ENCODE measurements at regions not wholly inside any gene's neighbourhood (a gene's known extent, or its start where the extent isn't known, plus 50 kb on each side); places are given as distances from the start of the nearest gene placed in this dataset.

DNA sequence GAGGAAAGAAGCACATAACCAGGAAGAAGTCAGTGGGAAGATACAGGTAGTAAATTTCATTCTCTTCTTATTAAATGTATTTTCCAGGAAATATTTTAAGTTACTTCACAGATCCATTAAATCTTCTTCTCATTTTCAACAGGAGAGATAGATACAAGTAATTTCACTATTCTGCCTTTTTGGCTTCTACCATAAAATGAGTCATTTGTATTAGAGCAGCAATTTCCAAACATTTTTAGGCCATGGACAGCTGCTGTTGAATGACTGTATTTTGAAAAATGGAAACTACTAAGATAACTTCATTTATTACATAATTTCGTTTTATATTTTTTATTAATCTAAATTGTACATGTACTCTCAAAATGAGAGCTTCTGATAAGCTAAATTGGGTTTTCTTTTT lies 809.6 kb upstream of the API5 start:
- no peaks in the 10 kb centered on the region for H3K27me3 ChIP-seq
- no peak for DNase-seq (ENCODE audit: extremely low spot score)
- intact Hi-C loops (cut with DNase I) = no loop called here
- H3K36me3 ChIP-seq = no peaks in the 10 kb centered on the region
- H3K4me1 ChIP-seq = no peaks in the 10 kb centered on the region
- WGBS = 54% methylated on average over 1 of the region's 1 CpG
- H3K4me3 ChIP-seq = no peak overlapping the region
- TF ChIP-seq POLR2A (IDR thresholded peaks at IDR 0.05; ENCODE audit: low read depth) (no peak), POLR2AphosphoS5 (IDR thresholded peaks at IDR 0.05) (no peak), EP300 (IDR thresholded peaks at IDR 0.05) (no peak)
- TF ChIP-seq, protein P1, sequence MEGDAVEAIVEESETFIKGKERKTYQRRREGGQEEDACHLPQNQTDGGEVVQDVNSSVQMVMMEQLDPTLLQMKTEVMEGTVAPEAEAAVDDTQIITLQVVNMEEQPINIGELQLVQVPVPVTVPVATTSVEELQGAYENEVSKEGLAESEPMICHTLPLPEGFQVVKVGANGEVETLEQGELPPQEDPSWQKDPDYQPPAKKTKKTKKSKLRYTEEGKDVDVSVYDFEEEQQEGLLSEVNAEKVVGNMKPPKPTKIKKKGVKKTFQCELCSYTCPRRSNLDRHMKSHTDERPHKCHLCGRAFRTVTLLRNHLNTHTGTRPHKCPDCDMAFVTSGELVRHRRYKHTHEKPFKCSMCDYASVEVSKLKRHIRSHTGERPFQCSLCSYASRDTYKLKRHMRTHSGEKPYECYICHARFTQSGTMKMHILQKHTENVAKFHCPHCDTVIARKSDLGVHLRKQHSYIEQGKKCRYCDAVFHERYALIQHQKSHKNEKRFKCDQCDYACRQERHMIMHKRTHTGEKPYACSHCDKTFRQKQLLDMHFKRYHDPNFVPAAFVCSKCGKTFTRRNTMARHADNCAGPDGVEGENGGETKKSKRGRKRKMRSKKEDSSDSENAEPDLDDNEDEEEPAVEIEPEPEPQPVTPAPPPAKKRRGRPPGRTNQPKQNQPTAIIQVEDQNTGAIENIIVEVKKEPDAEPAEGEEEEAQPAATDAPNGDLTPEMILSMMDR (IDR thresholded peaks at IDR 0.05) = no peak
- H3K27ac ChIP-seq (replicated peaks in 1 of 4) = no peak overlapping the region
- no peaks in the 10 kb centered on the region for H3K9me3 ChIP-seq

DNA sequence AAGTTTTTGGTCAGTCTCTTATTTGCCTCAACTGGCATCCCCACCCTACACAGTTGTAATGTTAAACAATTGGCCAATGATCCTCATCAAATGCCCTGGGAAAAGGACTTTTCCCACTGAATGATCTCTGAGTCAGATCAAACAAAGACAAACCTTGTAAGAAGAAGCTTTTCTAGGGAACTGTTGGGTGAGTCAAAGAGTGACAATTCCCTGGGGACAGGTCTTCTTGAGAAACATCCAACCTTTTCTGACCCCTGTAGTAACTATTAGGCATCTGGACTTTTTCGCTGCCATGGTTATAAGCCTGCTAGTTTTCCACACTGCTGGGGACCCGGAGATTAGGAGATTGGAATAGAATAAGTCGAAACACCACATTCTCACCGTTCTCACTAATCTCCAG lies 789.8 kb upstream of the API5 start:
- no peaks in the 10 kb centered on the region for H3K9me3 ChIP-seq
- no peaks in the 10 kb centered on the region for H3K4me1 ChIP-seq
- intact Hi-C loops (cut with DNase I) = loop anchor here (5.0 kb wide), 1 partner anchor 1060 kb away; no protein-coding TSS in a partner anchor
- TF ChIP-seq POLR2AphosphoS5 (IDR thresholded peaks at IDR 0.05) = no peak
- no peak for TF ChIP-seq POLR2A (IDR thresholded peaks at IDR 0.05; ENCODE audit: low read depth)
- no peak for TF ChIP-seq EP300 (IDR thresholded peaks at IDR 0.05)
- TF ChIP-seq, protein P1 (IDR thresholded peaks at IDR 0.05) = no peak
- 68% methylated on average over 4 of the region's 4 CpGs for WGBS
- DNase-seq (ENCODE audit: extremely low spot score) = no peak
- H3K27me3 ChIP-seq = peaks cover 0 to 11% (median 0%) of the 10 kb centered on the region in 4 donors
- H3K36me3 ChIP-seq = no peaks in the 10 kb centered on the region
- no peak overlapping the region for H3K4me3 ChIP-seq
- no peak overlapping the region for H3K27ac ChIP-seq (replicated peaks in 1 of 4)

DNA sequence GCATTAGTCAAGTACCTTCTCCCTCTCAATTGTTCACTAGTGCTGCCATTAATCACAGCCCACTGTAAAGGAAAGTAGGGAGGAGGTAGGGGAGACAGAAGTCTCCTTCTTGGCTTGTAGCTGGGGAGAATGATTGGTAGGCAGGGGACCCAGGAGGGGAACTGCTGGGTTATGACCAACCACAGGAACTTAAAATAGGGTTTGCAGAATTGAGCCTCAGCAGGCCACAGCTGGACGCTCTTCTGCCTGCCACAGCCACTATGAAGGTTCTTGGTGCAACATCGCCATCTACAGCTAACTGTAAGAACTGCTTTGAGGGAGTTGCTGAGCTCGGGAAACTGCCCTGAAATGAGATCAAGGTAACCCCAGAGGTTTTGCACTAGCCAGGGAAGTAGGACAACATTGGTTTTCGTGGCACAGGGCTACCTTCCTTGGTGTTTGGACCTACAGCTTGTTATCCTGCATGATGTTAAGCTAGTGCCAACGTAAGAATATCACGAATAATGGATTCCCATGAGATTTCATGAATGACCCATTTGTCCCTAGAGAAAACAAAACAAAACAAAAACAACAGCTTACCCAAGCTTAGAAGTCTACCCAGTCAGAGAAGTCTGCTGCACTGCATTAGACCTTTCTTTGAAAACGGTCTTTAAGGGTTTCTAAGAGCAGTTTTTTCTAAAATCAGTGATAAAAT lies 787.1 kb upstream of the API5 start:
- WGBS = 16% methylated on average over 6 of the region's 7 CpGs
- TF ChIP-seq EP300 (IDR thresholded peaks at IDR 0.05) (no peak), POLR2AphosphoS5 (IDR thresholded peaks at IDR 0.05) (no peak)
- TF ChIP-seq, protein P1 (IDR thresholded peaks at IDR 0.05) = peak; percentile 49 to 69 (median 57)
- Histone ChIP-seq H3K27me3 (peaks cover 0 to 11% (median 0%) of the 10 kb centered on the region in 4 donors), H3K4me1 (no peaks in the 10 kb centered on the region), H3K9me3 (no peaks in the 10 kb centered on the region), H3K36me3 (no peaks in the 10 kb centered on the region), H3K27ac (replicated peaks in 1 of 4) (no peak overlapping the region), H3K4me3 (no peak overlapping the region)
- no peak for DNase-seq (ENCODE audit: extremely low spot score)
- intact Hi-C loops (cut with DNase I) = loop anchor here (5.0 kb wide), 1 partner anchor 1062 kb away; no protein-coding TSS in a partner anchor

DNA sequence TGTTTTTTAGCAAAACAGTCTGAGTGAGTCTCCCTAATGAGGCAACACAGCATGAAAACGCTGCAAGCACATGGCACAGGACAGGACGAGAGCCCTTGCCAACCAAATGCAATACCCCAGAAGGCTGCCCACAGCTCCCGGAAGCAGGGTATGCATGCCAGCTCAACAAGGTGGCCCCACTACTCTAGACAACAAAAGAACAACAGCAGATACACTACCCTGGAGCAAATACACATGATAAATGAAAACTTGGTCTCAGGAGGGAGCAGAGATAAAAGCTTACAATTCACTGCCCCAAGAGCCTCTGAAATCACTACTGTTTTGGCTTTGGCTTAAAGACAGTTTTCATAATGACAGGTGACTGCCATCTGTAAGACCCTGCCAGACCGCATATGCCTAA lies 785.4 kb upstream of the API5 start:
- no peak for DNase-seq (ENCODE audit: extremely low spot score)
- no peaks in the 10 kb centered on the region for H3K4me1 ChIP-seq
- peaks cover 0 to 11% (median 0%) of the 10 kb centered on the region in 4 donors for H3K27me3 ChIP-seq
- intact Hi-C loops (cut with DNase I) = no loop called here
- no peak overlapping the region for H3K4me3 ChIP-seq
- no peaks in the 10 kb centered on the region for H3K36me3 ChIP-seq
- WGBS = 67% methylated on average over 4 of the region's 4 CpGs
- TF ChIP-seq, protein P1 (IDR thresholded peaks at IDR 0.05) = no peak
- TF ChIP-seq POLR2AphosphoS5 (IDR thresholded peaks at IDR 0.05) = no peak
- no peak for TF ChIP-seq EP300 (IDR thresholded peaks at IDR 0.05)
- no peak for TF ChIP-seq POLR2A (IDR thresholded peaks at IDR 0.05; ENCODE audit: low read depth)
- no peak overlapping the region for H3K27ac ChIP-seq (replicated peaks in 1 of 4)
- no peaks in the 10 kb centered on the region for H3K9me3 ChIP-seq

DNA sequence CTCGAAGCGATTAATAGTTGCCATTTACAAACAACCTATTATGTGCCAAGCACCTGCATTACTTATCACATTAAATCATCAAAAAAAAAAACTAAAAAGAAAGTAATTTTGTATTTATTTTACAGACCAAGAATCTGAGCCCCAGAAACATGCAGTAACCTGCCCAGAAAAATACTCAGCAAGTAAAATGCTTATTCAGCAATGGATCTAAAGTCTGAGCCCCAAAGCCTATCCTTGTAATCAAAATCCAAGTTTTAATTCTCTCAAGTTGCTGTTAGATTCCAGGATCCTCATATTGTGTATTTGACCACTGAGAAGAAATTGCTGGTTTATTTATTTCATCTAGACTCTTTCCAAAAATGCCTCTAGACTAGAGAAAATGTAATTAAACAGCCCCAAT lies 783.3 kb upstream of the API5 start:
- Histone ChIP-seq H3K4me1 (no peaks in the 10 kb centered on the region), H3K27me3 (peaks cover 0 to 11% (median 0%) of the 10 kb centered on the region in 4 donors), H3K9me3 (no peaks in the 10 kb centered on the region), H3K4me3 (no peak overlapping the region), H3K27ac (replicated peaks in 1 of 4) (no peak overlapping the region), H3K36me3 (no peaks in the 10 kb centered on the region)
- TF ChIP-seq, protein P1 (IDR thresholded peaks at IDR 0.05) = no peak
- TF ChIP-seq POLR2A (IDR thresholded peaks at IDR 0.05; ENCODE audit: low read depth) (no peak), EP300 (IDR thresholded peaks at IDR 0.05) (no peak), POLR2AphosphoS5 (IDR thresholded peaks at IDR 0.05) (no peak)
- WGBS = 90% methylated on average over 2 of the region's 2 CpGs
- no peak for DNase-seq (ENCODE audit: extremely low spot score)
- intact Hi-C loops (cut with DNase I) = no loop called here

All from esophagus muscularis mucosa (tissue), 4 donors.